OCI-LY3 (cell line): ENCODE measurements at regions not wholly inside any gene's neighbourhood (a gene's known extent, or its start where the extent isn't known, plus 50 kb on each side); places are given as distances from the start of the nearest gene placed in this dataset.

Experiments used
- EZH2phosphoT487 ChIP-seq: fragments of 200-600 bp; shearing (Covaris generic); IDR thresholded peaks from 2 replicates; pipeline ENCODE4 v1.6.1; 2018; ENCODE audit warnings: antibody characterized with exemption, mixed run types, low read depth
- TF ChIP-seq, protein P1 (sequence below): fragments of 200-600, 300-600 bp; sonication (generic); IDR thresholded peaks from 2 replicates; pipeline ENCODE4 v1.5.1; 2014; ENCODE audit warnings: antibody characterized with exemption, low read length, low read depth

DNA sequence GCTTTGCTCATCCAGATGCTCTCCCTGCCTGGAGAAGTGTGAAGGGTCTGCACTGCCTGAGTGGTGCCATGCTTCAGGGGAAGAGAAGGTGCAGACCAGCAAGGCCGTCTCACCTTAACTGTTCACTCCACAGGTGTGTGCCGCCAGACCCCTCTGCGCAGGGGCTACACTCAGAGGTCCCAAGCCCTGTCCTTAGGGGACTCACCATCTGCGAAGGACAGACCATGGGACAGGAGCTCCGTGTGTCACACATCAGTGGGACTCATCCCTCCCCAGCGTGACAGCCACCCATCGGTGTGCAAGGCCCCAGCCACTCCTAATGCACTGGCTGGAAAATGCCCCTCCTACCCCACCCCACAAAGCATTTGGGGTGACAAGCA, 142.9 kb downstream of the OLFM1 start:
- TF ChIP-seq, protein P1, sequence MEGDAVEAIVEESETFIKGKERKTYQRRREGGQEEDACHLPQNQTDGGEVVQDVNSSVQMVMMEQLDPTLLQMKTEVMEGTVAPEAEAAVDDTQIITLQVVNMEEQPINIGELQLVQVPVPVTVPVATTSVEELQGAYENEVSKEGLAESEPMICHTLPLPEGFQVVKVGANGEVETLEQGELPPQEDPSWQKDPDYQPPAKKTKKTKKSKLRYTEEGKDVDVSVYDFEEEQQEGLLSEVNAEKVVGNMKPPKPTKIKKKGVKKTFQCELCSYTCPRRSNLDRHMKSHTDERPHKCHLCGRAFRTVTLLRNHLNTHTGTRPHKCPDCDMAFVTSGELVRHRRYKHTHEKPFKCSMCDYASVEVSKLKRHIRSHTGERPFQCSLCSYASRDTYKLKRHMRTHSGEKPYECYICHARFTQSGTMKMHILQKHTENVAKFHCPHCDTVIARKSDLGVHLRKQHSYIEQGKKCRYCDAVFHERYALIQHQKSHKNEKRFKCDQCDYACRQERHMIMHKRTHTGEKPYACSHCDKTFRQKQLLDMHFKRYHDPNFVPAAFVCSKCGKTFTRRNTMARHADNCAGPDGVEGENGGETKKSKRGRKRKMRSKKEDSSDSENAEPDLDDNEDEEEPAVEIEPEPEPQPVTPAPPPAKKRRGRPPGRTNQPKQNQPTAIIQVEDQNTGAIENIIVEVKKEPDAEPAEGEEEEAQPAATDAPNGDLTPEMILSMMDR, result no peak
- TF ChIP-seq EZH2phosphoT487, result no peak
